ENCODE measurements at regions not wholly inside any gene's neighbourhood (a gene's known extent, or its start where the extent isn't known, plus 50 kb on each side); places are given as distances from the start of the nearest gene placed in this dataset.
"Not testable (repeated sequence)": the region's sequence is repeated elsewhere in the genome, so short reads cannot be mapped to it uniquely, and the experiment has no call there.

GRCh38 chr6:169139179-169139971 lies 114.3 kb downstream of the THBS2 start:
- Mint-ChIP-seq H3K27ac (no peak overlapping the region), H3K36me3 (no peaks in the 10 kb centered on the region), H3K4me1 (no peaks in the 10 kb centered on the region), H3K9me3 (peaks cover 0 to 2% (median under 1%) of the 10 kb centered on the region in 6 donors), H3K4me3 (no peak overlapping the region), H3K27me3 (ENCODE audit: low read depth in 3 of 3) (peaks cover 1 to 3% (median 3%) of the 10 kb centered on the region in 3 donors)
- DNase-seq, result no peak

DNA sequence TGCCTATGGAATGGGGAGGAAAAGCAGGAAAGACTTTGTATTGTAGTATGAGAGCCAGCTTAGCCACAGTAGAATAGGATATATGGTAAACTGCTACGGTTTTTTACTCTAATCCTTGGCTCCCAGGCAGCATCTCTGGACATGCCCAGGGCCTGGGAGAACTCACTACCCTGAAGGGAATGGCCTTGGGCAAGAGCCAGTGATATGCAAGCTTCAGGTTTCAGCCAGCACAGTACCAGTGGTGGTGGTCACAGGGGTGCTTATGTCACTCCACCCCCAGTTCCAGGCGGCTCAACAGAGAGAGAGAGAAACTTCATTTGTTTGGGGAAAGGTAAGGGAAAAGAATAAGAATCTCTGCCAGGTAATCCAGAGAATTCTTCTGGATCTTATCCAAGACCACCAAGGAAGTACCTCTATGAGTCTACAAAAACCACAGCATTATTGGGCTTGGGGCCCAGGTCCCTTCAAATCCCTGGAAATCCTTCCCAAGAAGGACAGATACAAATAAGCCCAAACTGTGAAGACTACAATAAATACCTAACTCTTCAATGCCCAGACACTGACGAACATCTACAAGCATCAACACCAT lies 121.2 kb downstream of the THBS2 start:
- Mint-ChIP-seq H3K27ac (no peak overlapping the region), H3K9me3 (peaks cover 2 to 16% (median 7%) of the 10 kb centered on the region in 6 donors), H3K4me3 (no peak overlapping the region), H3K36me3 (no peaks in the 10 kb centered on the region), H3K4me1 (no peaks in the 10 kb centered on the region), H3K27me3 (ENCODE audit: low read depth in 3 of 3) (peaks cover 1 to 8% (median 5%) of the 10 kb centered on the region in 3 donors)
- no peak for DNase-seq

DNA sequence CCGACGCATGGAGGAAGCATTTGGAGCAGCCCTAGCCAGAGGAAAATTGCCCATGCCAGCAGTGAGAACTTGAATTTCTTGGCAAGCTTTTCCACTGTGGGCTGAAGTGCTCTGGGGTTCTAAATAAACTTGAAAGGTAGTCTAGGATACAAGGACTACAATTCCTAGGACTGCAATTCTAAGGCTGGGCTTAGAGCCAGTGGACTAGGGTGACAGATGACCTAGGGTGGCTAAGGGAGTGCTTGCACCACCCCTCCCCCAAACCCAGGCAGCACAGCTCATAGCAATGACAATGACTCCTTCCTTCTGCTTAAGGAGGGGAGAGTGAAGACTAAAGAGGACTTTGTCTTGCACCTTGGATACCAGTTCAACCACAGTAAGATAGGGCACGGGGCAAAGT lies 122.3 kb downstream of the THBS2 start:
- Mint-ChIP-seq H3K4me3 (no peak overlapping the region), H3K27ac (no peak overlapping the region), H3K4me1 (no peaks in the 10 kb centered on the region), H3K36me3 (no peaks in the 10 kb centered on the region), H3K9me3 (peaks cover 2 to 16% (median 7%) of the 10 kb centered on the region in 6 donors), H3K27me3 (ENCODE audit: low read depth in 3 of 3) (peaks cover 0 to 7% (median 4%) of the 10 kb centered on the region in 3 donors)
- no peak for DNase-seq

GRCh38 chr6:169130113-169130512 lies 123.5 kb downstream of the THBS2 start:
- no peak overlapping the region for H3K27ac Mint-ChIP-seq
- H3K9me3 Mint-ChIP-seq, result peaks cover 2 to 16% (median 7%) of the 10 kb centered on the region in 6 donors
- no peak overlapping the region for H3K4me3 Mint-ChIP-seq
- DNase-seq, result no peak
- H3K36me3 Mint-ChIP-seq, result no peaks in the 10 kb centered on the region
- peaks cover 0 to 6% (median 5%) of the 10 kb centered on the region in 3 donors for H3K27me3 Mint-ChIP-seq (ENCODE audit: low read depth in 3 of 3)
- H3K4me1 Mint-ChIP-seq, result no peaks in the 10 kb centered on the region

DNA sequence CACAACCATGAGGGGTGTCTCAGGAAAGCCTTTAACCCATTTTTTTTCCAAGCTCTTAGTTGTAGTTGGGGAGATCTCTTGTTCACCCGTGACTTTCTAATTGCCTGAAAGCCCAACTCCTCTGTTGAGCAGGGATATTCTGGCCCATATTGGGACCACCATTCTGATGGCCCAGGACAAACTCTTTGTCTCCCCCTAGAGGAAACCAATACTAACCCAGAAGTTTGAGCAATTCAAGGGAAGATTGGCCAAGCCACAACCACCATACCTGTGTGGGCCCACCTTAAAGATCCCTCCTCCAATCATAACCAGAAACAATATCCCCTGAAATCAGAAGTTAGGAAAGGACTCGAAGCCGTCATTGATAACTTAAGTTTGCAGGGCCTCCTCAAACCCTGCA lies 132.6 kb downstream of the THBS2 start:
- H3K27me3 Mint-ChIP-seq (ENCODE audit: low read depth in 3 of 3), result peaks cover 0 to 5% (median 0%) of the 10 kb centered on the region in 3 donors
- no peaks in the 10 kb centered on the region for H3K9me3 Mint-ChIP-seq
- H3K4me1 Mint-ChIP-seq, result no peaks in the 10 kb centered on the region
- no peak overlapping the region for H3K4me3 Mint-ChIP-seq
- H3K36me3 Mint-ChIP-seq, result no peaks in the 10 kb centered on the region
- no peak overlapping the region for H3K27ac Mint-ChIP-seq
- DNase-seq, result no peak

- no peaks in the 10 kb centered on the region for H3K9me3 Mint-ChIP-seq
- H3K4me3 Mint-ChIP-seq, result no peak overlapping the region
- H3K27me3 Mint-ChIP-seq (ENCODE audit: low read depth in 3 of 3), result peaks cover 0 to 3% (median 0%) of the 10 kb centered on the region in 3 donors
- H3K27ac Mint-ChIP-seq, result no peak overlapping the region
- no peaks in the 10 kb centered on the region for H3K36me3 Mint-ChIP-seq
- H3K4me1 Mint-ChIP-seq, result peaks cover 0 to 6% of the 10 kb centered on the region in 2 donors
- no peak for DNase-seq
Observed at GRCh38 chr6:169119669-169120068, 134.0 kb downstream of the THBS2 start.

GRCh38 chr6:169118346-169118830 lies 135.3 kb downstream of the THBS2 start:
- H3K27me3 Mint-ChIP-seq (ENCODE audit: low read depth in 3 of 3), result peaks cover 0 to 3% (median 0%) of the 10 kb centered on the region in 3 donors
- no peaks in the 10 kb centered on the region for H3K9me3 Mint-ChIP-seq
- H3K27ac Mint-ChIP-seq, result no peak overlapping the region
- H3K36me3 Mint-ChIP-seq, result no peaks in the 10 kb centered on the region
- H3K4me1 Mint-ChIP-seq, result peaks cover 0 to 6% of the 10 kb centered on the region in 2 donors
- no peak overlapping the region for H3K4me3 Mint-ChIP-seq
- no peak for DNase-seq

- no peak overlapping the region for H3K4me3 Mint-ChIP-seq
- no peak for DNase-seq
- no peak overlapping the region for H3K27ac Mint-ChIP-seq
- H3K36me3 Mint-ChIP-seq, result no peaks in the 10 kb centered on the region
- H3K4me1 Mint-ChIP-seq, result peaks cover 0 to 6% of the 10 kb centered on the region in 2 donors
- H3K27me3 Mint-ChIP-seq (ENCODE audit: low read depth in 3 of 3), result peaks cover 0 to 3% (median 0%) of the 10 kb centered on the region in 3 donors
- H3K9me3 Mint-ChIP-seq, result no peaks in the 10 kb centered on the region
Observed at GRCh38 chr6:169117663-169118062, 136.0 kb downstream of the THBS2 start.

DNA sequence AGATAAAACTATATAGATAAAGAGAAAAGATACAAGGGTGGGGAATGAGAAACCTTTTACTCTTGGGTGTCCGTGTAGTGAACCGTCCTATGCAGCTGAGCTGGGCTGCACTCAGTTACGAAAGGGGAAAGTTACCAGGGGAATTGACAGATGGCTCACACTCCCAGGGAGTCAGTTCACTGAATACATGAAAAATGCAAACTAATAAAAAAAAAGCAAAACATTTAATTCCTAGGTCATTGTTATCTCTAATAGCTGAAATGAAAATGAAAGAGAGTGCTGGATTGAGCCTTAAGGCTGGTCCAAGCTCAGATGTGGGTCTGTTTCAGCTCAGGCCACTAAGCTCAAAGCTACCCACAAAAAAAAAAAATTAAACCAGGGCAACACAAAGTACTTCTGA lies 138.0 kb downstream of the THBS2 start:
- no peak for DNase-seq
- Mint-ChIP-seq H3K36me3 (no peaks in the 10 kb centered on the region), H3K4me3 (no peak overlapping the region), H3K4me1 (peaks cover 0 to 6% of the 10 kb centered on the region in 2 donors), H3K27me3 (ENCODE audit: low read depth in 3 of 3) (peaks cover 0 to 8% (median 3%) of the 10 kb centered on the region in 3 donors), H3K9me3 (no peaks in the 10 kb centered on the region), H3K27ac (no peak overlapping the region)

- DNase-seq; H3K36me3 Mint-ChIP-seq; H3K27me3 Mint-ChIP-seq (ENCODE audit: low read depth in 3 of 3); H3K4me3 Mint-ChIP-seq; H3K4me1 Mint-ChIP-seq; H3K9me3 Mint-ChIP-seq; H3K27ac Mint-ChIP-seq: not testable (repeated sequence)
Observed at GRCh38 chr6:169114632-169115031, 139.0 kb downstream of the THBS2 start.

DNA sequence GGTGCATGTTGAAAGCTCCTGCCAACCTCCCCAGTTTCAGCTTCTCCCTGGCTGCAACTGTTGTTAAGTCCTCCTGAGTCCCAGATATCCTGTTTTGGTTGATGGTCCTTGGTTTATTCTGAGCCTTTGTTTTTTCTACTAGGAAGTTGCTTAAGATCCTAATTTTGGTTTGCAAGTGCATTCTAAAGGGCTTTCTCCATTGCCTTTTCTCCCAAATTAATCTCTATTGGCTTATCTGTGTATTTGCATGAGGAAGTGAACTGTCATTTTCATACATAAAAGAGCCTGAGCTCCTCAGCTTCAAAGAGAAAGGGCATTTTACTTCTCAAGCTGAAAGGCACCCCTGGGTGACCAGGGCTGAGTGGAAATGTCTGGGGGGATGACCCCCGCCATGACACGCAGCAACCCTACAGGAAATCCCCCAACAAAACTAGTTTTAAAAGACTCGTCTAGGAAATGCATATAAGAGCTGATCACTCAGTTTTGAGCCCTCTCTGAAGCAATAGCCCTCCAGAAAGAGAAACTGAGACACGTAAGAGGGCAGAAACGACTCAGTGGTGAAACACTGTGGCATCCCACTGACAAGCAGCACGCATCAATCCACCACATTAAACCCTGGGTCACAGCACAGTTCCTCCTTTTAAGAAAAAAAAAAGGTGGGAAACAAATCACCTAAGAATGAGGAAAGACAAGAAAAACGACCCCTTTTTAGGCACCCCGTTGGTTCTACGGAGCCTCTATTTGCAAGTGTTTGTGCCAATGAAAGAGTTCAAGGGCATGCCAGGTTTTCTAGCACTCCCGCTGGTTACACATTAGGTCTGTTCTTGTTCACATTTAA lies 140.9 kb downstream of the THBS2 start:
- H3K36me3 Mint-ChIP-seq, result no peaks in the 10 kb centered on the region
- H3K9me3 Mint-ChIP-seq, result no peaks in the 10 kb centered on the region
- H3K27me3 Mint-ChIP-seq (ENCODE audit: low read depth in 3 of 3), result peaks cover 0 to 8% (median 0%) of the 10 kb centered on the region in 3 donors
- H3K4me1 Mint-ChIP-seq, result peaks cover 0 to 6% of the 10 kb centered on the region in 2 donors
- no peak overlapping the region for H3K27ac Mint-ChIP-seq
- H3K4me3 Mint-ChIP-seq, result no peak overlapping the region
- DNase-seq, result no peak

DNA sequence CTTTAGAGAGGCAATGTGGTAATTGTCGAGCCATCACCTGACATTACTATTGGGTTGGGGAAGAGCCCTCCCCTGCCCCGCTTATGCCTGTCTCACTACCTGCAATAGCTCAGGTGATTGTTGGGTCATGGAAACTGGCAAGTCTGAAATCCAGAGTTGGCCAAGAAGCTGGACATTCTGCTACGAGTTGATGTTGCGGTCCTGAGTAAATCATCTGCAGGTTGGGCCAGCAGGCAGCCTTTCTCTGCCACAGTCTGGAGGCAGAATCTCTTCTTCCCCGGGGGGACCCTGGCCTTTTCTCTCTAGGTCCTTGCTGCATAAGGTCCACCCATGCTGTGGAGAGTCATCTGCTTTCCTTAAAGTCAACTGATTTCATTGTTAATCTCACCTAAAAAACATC lies 142.4 kb downstream of the THBS2 start:
- H3K9me3 Mint-ChIP-seq, result no peaks in the 10 kb centered on the region
- H3K4me1 Mint-ChIP-seq, result peaks cover 0 to 6% of the 10 kb centered on the region in 2 donors
- H3K27ac Mint-ChIP-seq, result no peak overlapping the region
- H3K4me3 Mint-ChIP-seq, result no peak overlapping the region
- H3K27me3 Mint-ChIP-seq (ENCODE audit: low read depth in 3 of 3), result peaks cover 0 to 8% (median 0%) of the 10 kb centered on the region in 3 donors
- no peak for DNase-seq
- no peaks in the 10 kb centered on the region for H3K36me3 Mint-ChIP-seq

- DNase-seq, result no peak
- no peaks in the 10 kb centered on the region for H3K4me1 Mint-ChIP-seq
- H3K4me3 Mint-ChIP-seq, result no peak overlapping the region
- H3K36me3 Mint-ChIP-seq, result no peaks in the 10 kb centered on the region
- peaks cover 0 to 8% (median 0%) of the 10 kb centered on the region in 3 donors for H3K27me3 Mint-ChIP-seq (ENCODE audit: low read depth in 3 of 3)
- H3K27ac Mint-ChIP-seq, result no peak overlapping the region
- H3K9me3 Mint-ChIP-seq, result no peaks in the 10 kb centered on the region
Observed at GRCh38 chr6:169109411-169110220, 144.0 kb downstream of the THBS2 start.
